HG03139 (cell line): ENCODE measurements at regions not wholly inside any gene's neighbourhood (a gene's known extent, or its start where the extent isn't known, plus 50 kb on each side); places are given as distances from the start of the nearest gene placed in this dataset.

ENCODE experiments used
- ATAC-seq: cut with Tn5 transposase; IDR thresholded peaks from one replicate; pipeline ENCODE4 v1.9.1; 2021; ENCODE audit not compliant: unreplicated experiment

GRCh38 chr16:56094231-56094630 is 97.1 kb upstream of the GNAO1 start:
- no peak for ATAC-seq

DNA sequence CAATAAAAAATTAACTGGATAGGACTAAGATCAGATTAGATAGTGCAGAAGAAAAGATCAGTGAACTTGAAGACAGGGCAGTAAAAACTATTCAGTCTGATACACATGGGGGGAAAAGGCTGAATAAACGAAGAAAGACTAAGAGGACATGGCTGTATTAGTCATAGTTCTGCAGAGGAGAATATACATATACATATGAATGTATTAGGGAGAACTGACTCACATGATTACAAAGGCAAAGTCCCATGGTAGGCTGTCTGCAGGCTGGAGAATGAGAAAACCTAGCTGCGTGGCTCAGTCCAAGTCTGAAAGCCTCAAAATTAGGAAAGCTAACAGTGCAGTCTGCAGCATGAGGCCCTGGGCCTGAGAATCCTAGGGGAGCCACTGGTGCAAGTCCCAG is 98.2 kb upstream of the GNAO1 start:
- no peak for ATAC-seq

DNA sequence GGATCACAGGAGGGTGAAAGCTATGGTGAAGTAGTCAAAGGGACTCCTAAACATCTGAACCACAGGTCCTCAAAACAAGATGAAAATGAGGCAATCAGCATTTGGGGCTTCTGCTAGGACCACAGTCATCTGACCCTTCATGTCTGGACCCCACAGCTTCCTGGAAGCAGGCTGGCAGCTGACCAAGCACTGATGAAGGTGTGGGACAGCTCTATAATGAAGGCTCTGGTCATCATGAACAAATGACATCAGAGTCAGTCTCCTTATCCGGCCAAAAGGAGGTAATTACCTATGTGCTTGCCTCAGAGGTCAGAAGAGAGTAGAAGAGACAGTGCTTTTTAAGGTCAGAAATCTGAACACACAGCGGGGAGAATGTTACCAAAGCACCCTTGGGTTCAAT is 101.2 kb upstream of the GNAO1 start:
- ATAC-seq = no peak

DNA sequence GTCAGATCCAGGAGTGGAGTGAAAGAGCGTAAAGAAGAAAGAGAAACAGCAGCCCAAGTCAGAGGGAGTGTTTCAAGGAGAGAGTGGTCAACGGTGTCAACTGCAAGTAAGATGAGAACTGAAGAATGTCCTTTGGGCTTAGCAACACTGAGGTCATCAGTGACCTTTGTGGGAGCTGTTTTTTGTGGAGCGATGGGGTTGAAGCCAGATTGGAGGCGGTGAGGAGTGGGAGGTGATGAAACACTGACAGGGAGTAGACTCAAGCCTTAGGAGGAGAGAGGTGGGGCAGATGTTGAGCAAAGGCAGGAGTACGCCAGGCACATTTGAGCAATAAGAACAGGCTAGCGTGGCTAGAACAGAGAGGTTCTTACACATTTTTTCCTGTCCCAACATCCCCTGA is 103.7 kb upstream of the GNAO1 start:
- ATAC-seq = no peak

GRCh38 chr16:56081371-56081770 is 109.9 kb upstream of the GNAO1 start:
- no peak for ATAC-seq

DNA sequence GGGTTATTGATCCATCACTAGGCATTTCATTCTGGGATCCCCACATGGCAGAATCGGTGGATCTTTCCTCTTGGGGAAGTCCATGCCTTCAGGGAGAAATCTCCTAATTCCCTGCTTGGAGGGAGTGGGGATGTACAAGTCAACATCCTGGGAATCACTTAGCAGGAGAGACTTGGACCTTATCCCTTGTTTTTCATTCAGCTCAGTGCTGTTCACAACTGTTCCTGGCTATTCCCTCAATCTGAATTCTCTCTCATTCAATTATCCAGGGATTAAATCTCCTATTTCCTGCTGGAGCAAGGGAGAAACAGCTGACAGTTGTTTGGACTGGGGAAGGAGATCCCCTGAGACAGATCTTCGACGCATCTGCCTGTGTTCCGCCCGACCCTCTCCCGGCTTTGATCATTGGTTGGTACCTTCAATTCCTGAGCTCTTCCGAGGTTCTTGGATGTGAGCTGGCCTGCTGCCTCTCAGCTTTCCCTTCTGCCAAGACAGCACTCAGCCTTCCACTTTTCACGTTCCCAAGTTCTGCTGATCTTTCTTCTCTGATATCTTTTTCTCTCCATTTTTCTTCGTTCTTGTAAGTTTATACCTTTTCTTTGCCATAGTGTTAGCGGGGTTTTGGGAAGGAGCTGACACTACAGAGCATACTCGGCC is 115.4 kb upstream of the GNAO1 start:
- ATAC-seq = no peak

GRCh38 chr16:56073508-56073907 is 117.8 kb upstream of the GNAO1 start:
- ATAC-seq = no peak

- ATAC-seq = no peak
These were observed 119.2 kb upstream of the GNAO1 start for GRCh38 chr16:56072096-56072495.

DNA sequence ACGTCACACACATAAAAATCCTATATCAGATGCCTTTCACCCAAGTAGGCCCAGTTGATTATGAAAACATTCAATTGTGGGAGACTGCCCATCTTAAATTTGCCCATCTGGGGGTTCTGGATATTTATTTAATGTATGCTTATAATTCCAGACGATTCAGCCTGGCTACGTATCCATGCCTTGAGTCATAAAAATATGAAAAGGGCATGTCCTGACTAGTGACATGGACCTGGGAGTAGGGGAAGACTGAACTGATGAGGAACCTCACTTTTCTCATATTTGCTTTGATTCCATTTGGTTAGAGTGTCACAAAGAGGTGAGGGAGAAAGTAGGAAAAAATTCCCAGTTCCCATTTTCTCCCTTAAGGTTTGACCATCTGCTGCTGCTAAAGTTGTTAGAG is 122.5 kb upstream of the GNAO1 start:
- ATAC-seq = no peak

- no peak for ATAC-seq
These were observed 123.0 kb upstream of the GNAO1 start for GRCh38 chr16:56068314-56068713.

DNA sequence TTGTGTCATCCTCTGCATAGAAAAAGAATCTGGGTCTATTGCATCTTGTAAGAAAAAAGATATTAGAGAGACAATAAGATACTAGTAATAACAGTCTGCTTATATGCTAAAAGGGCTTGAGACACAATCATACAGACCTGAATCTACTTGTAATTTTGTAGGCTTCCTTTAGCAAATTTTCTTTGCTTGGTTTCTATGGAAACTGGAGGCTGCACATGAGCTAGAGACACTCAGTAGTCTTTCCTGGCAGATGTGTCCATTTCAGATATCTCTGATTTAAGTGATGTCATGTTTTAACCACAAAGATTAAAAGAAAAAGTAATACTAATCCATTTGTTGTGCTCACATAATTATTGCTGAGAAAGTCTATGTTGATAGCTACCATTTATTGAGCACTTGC is 123.9 kb upstream of the GNAO1 start:
- ATAC-seq = no peak

GRCh38 chr16:56066617-56067016 is 124.7 kb upstream of the GNAO1 start:
- ATAC-seq = no peak

DNA sequence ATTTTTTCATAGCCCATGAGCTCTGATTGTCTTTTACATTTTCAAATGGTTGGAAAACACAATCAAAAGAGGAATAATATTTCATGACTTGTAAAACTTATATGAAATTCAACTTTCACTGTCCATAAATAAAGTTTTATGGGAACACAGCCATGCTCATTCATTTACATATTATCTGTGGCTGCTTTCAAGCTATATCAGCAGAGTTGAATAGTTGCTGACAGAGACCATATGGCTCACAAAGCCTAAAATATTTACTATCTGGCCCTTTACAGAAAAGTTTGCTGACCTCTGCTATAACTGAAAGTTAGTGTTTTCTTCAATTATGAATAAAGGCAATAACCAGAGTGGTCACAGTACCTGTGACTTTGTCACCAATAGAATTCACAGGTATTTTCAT is 128.2 kb upstream of the GNAO1 start:
- no peak for ATAC-seq

DNA sequence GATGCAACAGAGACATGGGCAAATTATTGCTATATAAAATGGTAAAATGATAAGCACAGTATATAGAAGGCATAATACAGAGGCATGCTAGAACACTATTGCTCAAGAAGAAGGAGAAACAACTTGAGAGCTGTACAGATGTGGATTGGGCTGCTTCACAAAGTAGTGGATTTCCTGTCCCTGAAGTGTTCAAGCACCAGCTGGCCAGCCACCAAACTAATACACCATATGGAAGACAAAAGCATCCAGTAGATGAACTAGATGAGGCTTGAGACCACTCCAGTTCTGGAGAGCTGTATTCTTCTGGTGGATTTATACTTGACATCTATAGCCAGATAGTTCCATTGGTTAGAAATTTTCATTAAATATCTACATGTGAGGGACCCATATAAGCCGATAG is 134.1 kb upstream of the GNAO1 start:
- no peak for ATAC-seq

- no peak for ATAC-seq
These were observed 140.4 kb upstream of the GNAO1 start for GRCh38 chr16:56050916-56051315.

DNA sequence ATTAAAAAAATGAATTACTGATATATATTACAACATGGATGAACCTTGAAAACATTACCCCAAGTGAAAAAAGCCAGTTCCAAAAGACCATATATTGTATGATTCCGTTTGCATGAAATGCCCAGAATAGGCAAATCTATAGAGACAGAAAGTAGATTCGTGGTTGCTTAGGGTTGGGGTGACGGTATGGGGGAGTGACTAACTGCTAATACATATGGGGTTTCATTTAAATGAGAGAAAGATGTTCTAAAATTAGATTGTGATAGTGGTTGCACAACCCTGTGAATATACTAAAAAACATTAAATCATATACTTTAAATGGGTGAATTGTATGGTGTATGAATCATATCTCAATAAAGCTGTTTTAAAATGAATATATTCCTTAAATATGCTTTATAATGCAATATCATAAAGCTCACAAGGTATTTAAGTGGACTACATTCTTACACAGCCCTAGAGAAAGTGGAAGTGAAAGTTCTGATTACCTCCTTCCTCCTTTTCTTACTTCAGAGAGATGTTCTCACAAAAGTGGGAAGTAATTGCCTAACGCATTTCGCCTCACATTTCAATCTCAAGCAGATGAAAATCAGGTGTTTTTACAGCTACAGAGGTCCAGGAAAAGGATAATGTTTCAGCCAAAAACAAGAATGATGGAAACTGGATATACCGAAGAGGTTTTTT is 142.7 kb upstream of the GNAO1 start:
- peak; percentile 90 for ATAC-seq

GRCh38 chr16:56047307-56048234 is 143.7 kb upstream of the GNAO1 start:
- no peak for ATAC-seq

DNA sequence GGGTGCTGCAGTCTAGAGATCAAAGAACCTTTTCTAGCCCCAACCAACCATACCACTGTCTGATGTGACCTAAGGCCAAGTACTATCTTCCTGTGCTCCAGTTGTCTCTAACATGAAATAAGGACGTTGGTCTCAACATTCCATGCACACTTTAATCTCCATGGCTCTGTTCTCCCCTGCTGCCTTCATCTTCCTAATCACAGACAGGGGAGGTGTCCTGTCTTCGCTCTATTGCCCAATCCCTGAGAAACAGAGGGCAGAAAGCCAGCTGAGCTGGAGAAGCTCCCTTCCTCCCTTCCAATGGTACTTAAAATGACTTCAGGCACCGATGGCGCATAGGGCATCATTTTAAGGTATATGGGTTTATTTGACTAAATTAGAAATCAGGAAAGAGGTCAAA is 148.9 kb upstream of the GNAO1 start:
- ATAC-seq = no peak

- ATAC-seq = no peak
These were observed 149.6 kb upstream of the GNAO1 start for GRCh38 chr16:56041556-56042140.

DNA sequence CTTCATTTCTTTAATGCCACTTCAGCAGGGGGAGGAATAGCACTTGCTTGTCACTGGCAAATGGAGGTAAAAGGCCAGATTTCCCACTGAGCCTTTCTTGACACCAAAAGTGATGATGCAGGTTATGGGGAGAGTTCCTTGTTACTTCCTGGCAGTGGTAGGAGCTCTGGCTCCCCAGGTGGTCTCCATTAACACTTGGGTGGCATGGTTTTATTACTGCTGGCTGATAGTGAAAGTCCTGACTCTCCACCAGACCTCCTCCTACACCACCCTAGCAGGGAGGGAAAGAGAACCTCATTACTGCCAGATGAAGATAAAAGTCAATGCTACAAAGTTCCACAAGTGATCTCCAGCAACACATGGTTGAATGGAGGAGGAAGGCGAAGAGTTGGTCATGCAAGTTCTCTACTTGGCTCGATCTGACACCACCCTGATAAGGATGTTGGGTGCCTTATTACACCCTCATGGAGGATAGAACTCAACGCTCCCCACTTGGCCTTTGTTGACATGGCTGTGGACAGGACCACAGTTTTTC is 152.7 kb upstream of the GNAO1 start:
- ATAC-seq = no peak

DNA sequence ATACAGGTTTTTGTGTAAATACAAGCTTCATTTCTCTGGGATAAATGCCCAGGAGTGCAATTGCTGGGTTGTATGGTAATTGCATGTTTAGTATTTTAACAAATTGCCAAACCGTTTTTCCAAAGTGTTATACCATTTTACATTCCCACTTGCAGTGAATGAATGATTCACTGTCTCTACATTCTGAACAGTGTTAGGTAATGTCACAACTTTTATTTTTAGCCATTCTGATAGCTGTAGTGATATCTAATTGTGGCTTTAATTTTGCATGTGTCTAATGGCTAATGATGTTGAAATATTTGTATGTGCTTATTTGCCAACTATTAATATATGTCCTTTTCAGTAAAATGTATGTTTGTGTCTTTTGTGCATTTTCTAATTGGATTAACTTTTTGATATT is 156.9 kb upstream of the CES5A start:
- ATAC-seq = no peak
